KMS-11 (cell line): ENCODE measurements at regions not wholly inside any gene's neighbourhood (a gene's known extent, or its start where the extent isn't known, plus 50 kb on each side); places are given as distances from the start of the nearest gene placed in this dataset.

Experiments used
- H2AFZ ChIP-seq: fragments of 200-600 bp; sonication (generic); 2 replicates; pipeline ENCODE4 v1.6.1; 2016; ENCODE audit warnings: antibody characterized with exemption, mixed run types, low read depth
- H3K27ac ChIP-seq: fragments of 200-600 bp; sonication (generic); 2 replicates; pipeline ENCODE4 v1.6.1; 2016; ENCODE audit warnings: mild to moderate bottlenecking, mixed run types
- H3K27me3 ChIP-seq: fragments of 200-600 bp; sonication (generic); 2 replicates; pipeline ENCODE4 v1.6.1; 2017; ENCODE audit warnings: mild to moderate bottlenecking, low read depth, mixed run types, moderate library complexity; ENCODE audit not compliant: insufficient read depth
- H3K36me3 ChIP-seq: fragments of 200-600 bp; sonication (generic); 2 replicates; pipeline ENCODE4 v1.6.1; 2017; ENCODE audit warnings: mild to moderate bottlenecking, mixed run types; ENCODE audit not compliant: insufficient read depth
- H3K4me1 ChIP-seq: fragments of 200-600 bp; sonication (generic); 2 replicates; pipeline ENCODE4 v1.6.1; 2016; ENCODE audit warnings: mild to moderate bottlenecking, low read depth, mixed run types; ENCODE audit not compliant: poor library complexity, severe bottlenecking
- H3K4me2 ChIP-seq: fragments of 200-600 bp; sonication (generic); 2 replicates; pipeline ENCODE4 v1.7.0; 2016; ENCODE audit warnings: mild to moderate bottlenecking, mixed run types
- H3K4me3 ChIP-seq: fragments of 200-600 bp; sonication (generic); IDR thresholded peaks from 2 replicates; pipeline ENCODE4 v1.6.1; 2017; ENCODE audit warnings: low read depth, low read length, mixed read lengths; ENCODE audit not compliant: insufficient read depth
- H3K79me2 ChIP-seq: fragments of 200-600 bp; sonication (generic); 2 replicates; pipeline ENCODE4 v1.6.1; 2016; ENCODE audit warnings: low read depth, mixed run types; ENCODE audit not compliant: insufficient read depth
- H3K9ac ChIP-seq: fragments of 200-600 bp; sonication (generic); 2 replicates; pipeline ENCODE4 v1.6.1; 2016; ENCODE audit warnings: mild to moderate bottlenecking, mixed run types
- H4K20me1 ChIP-seq: fragments of 200-600 bp; sonication (generic); 2 replicates; pipeline ENCODE4 v1.6.1; 2016; ENCODE audit warnings: mild to moderate bottlenecking, mixed run types; ENCODE audit not compliant: insufficient read depth
- CTCF ChIP-seq: fragments of 200-600 bp; sonication (generic); conservative IDR thresholded peaks from 2 replicates; pipeline ENCODE4 v1.6.1; 2017; ENCODE audit warnings: low read depth, mild to moderate bottlenecking, antibody characterized with exemption, low read length, moderate library complexity, mixed read lengths

GRCh38 chr4:24422644-24423043 lies 161.7 kb downstream of the DHX15 start:
- H2AFZ ChIP-seq, result no peak overlapping the region
- no peaks in the 10 kb centered on the region for H3K27me3 ChIP-seq
- H3K36me3 ChIP-seq, result no peaks in the 10 kb centered on the region
- no peaks in the 10 kb centered on the region for H3K79me2 ChIP-seq
- TF ChIP-seq CTCF, result no peak
- no peak overlapping the region for H3K27ac ChIP-seq
- H3K4me2 ChIP-seq, result no peak overlapping the region
- no peak overlapping the region for H3K4me3 ChIP-seq
- H4K20me1 ChIP-seq, result no peaks in the 10 kb centered on the region
- H3K9ac ChIP-seq, result no peak overlapping the region
- H3K4me1 ChIP-seq, result peaks cover 11% of the 10 kb centered on the region

GRCh38 chr4:24419181-24420034 lies 164.9 kb downstream of the DHX15 start:
- no peak overlapping the region; the same call in 1 of the 2 replicates for H2AFZ ChIP-seq
- H3K36me3 ChIP-seq, result no peaks in the 10 kb centered on the region
- H3K4me2 ChIP-seq, result no peak overlapping the region
- no peaks in the 10 kb centered on the region for H4K20me1 ChIP-seq
- H3K27ac ChIP-seq, result no peak overlapping the region
- TF ChIP-seq CTCF, result peak; percentile 90
- peaks cover 18% of the 10 kb centered on the region for H3K4me1 ChIP-seq
- H3K27me3 ChIP-seq, result no peaks in the 10 kb centered on the region
- H3K9ac ChIP-seq, result no peak overlapping the region
- H3K79me2 ChIP-seq, result no peaks in the 10 kb centered on the region
- H3K4me3 ChIP-seq, result no peak overlapping the region

GRCh38 chr4:24417206-24417605 lies 167.1 kb downstream of the DHX15 start:
- no peak for TF ChIP-seq CTCF
- no peaks in the 10 kb centered on the region for H3K79me2 ChIP-seq
- peaks cover 18% of the 10 kb centered on the region for H3K4me1 ChIP-seq
- H3K27ac ChIP-seq, result no peak overlapping the region
- H3K27me3 ChIP-seq, result no peaks in the 10 kb centered on the region
- no peak overlapping the region for H3K9ac ChIP-seq
- no peak overlapping the region for H3K4me2 ChIP-seq
- H3K4me3 ChIP-seq, result no peak overlapping the region
- H3K36me3 ChIP-seq, result no peaks in the 10 kb centered on the region
- no peaks in the 10 kb centered on the region for H4K20me1 ChIP-seq
- no peak overlapping the region for H2AFZ ChIP-seq

GRCh38 chr4:24416293-24416692 lies 168.1 kb downstream of the DHX15 start:
- no peak overlapping the region for H3K4me3 ChIP-seq
- no peaks in the 10 kb centered on the region for H4K20me1 ChIP-seq
- no peak overlapping the region for H3K4me2 ChIP-seq
- no peaks in the 10 kb centered on the region for H3K79me2 ChIP-seq
- no peaks in the 10 kb centered on the region for H3K36me3 ChIP-seq
- no peak for TF ChIP-seq CTCF
- no peaks in the 10 kb centered on the region for H3K27me3 ChIP-seq
- H3K9ac ChIP-seq, result no peak overlapping the region
- H3K27ac ChIP-seq, result no peak overlapping the region
- H2AFZ ChIP-seq, result no peak overlapping the region
- peaks cover 18% of the 10 kb centered on the region for H3K4me1 ChIP-seq
